ENCODE measurements at regions not wholly inside any gene's neighbourhood (a gene's known extent, or its start where the extent isn't known, plus 50 kb on each side); places are given as distances from the start of the nearest gene placed in this dataset.

- TF ChIP-seq, protein P1, sequence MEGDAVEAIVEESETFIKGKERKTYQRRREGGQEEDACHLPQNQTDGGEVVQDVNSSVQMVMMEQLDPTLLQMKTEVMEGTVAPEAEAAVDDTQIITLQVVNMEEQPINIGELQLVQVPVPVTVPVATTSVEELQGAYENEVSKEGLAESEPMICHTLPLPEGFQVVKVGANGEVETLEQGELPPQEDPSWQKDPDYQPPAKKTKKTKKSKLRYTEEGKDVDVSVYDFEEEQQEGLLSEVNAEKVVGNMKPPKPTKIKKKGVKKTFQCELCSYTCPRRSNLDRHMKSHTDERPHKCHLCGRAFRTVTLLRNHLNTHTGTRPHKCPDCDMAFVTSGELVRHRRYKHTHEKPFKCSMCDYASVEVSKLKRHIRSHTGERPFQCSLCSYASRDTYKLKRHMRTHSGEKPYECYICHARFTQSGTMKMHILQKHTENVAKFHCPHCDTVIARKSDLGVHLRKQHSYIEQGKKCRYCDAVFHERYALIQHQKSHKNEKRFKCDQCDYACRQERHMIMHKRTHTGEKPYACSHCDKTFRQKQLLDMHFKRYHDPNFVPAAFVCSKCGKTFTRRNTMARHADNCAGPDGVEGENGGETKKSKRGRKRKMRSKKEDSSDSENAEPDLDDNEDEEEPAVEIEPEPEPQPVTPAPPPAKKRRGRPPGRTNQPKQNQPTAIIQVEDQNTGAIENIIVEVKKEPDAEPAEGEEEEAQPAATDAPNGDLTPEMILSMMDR (IDR thresholded peaks at IDR 0.05), result no peak
- no peak for TF ChIP-seq POLR2A (IDR thresholded peaks at IDR 0.05)
Measured at GRCh38 chr1:222104097-222104496, 362.2 kb upstream of the DUSP10 start.
